Renal pelvis (tissue), 1 donor: ENCODE measurements at regions not wholly inside any gene's neighbourhood (a gene's known extent, or its start where the extent isn't known, plus 50 kb on each side); places are given as distances from the start of the nearest gene placed in this dataset.
"Not testable (repeated sequence)": the region's sequence is repeated elsewhere in the genome, so short reads cannot be mapped to it uniquely, and the experiment has no call there.

Experiments
- DNase-seq: peaks from one replicate; pipeline ENCODE4 v3.0.0-alpha.2; 2013

- DNase-seq: no peak
Measured at GRCh38 chr15:59830873-59831272, 141.8 kb upstream of the BNIP2 start.

- DNase-seq: no peak
Measured at GRCh38 chr15:59830098-59830497, 141.0 kb upstream of the BNIP2 start.

- no peak for DNase-seq
Measured at GRCh38 chr15:59828861-59829260, 139.7 kb upstream of the BNIP2 start.

GRCh38 chr15:59828263-59828662 is 139.1 kb upstream of the BNIP2 start:
- no peak for DNase-seq

GRCh38 chr15:59825901-59826300 is 136.8 kb upstream of the BNIP2 start:
- DNase-seq: no peak

GRCh38 chr15:59821286-59821685 is 132.2 kb upstream of the BNIP2 start:
- no peak for DNase-seq

- no peak for DNase-seq
Measured at GRCh38 chr15:59819092-59819491, 130.0 kb upstream of the BNIP2 start.

GRCh38 chr15:59818336-59818735 is 129.2 kb upstream of the BNIP2 start:
- DNase-seq: no peak

GRCh38 chr15:59817834-59818233 is 128.7 kb upstream of the BNIP2 start:
- no peak for DNase-seq

- DNase-seq: no peak
Measured at GRCh38 chr15:59817053-59817452, 127.9 kb upstream of the BNIP2 start.

- DNase-seq: no peak
Measured at GRCh38 chr15:59814409-59814808, 125.3 kb upstream of the BNIP2 start.

GRCh38 chr15:59812889-59813288 is 123.8 kb upstream of the BNIP2 start:
- DNase-seq: no peak

GRCh38 chr15:59812250-59812870 is 123.2 kb upstream of the BNIP2 start:
- DNase-seq: no peak

- DNase-seq: not testable (repeated sequence)
Measured at GRCh38 chr15:59803293-59803966, 114.3 kb upstream of the BNIP2 start.

GRCh38 chr15:59801649-59802048 is 112.5 kb upstream of the BNIP2 start:
- no peak for DNase-seq

- DNase-seq: no peak
Measured at GRCh38 chr15:59798605-59798917, 109.4 kb upstream of the BNIP2 start.

GRCh38 chr15:59797756-59798604 is 108.9 kb upstream of the BNIP2 start:
- no peak for DNase-seq

GRCh38 chr15:59794229-59794886 is 105.2 kb upstream of the BNIP2 start:
- peak; percentile 16 for DNase-seq

- DNase-seq: no peak
Measured at GRCh38 chr15:59792359-59792758, 103.2 kb upstream of the BNIP2 start.

- DNase-seq: no peak
Measured at GRCh38 chr15:59791755-59792154, 102.6 kb upstream of the BNIP2 start.

GRCh38 chr15:59791079-59791478 is 102.0 kb upstream of the BNIP2 start:
- no peak for DNase-seq

- not testable (repeated sequence) for DNase-seq
Measured at GRCh38 chr15:59786466-59786865, 97.3 kb upstream of the BNIP2 start.

GRCh38 chr15:59785981-59786380 is 96.9 kb upstream of the BNIP2 start:
- not testable (repeated sequence) for DNase-seq
